A172 (cell line): ENCODE measurements at regions not wholly inside any gene's neighbourhood (a gene's known extent, or its start where the extent isn't known, plus 50 kb on each side); places are given as distances from the start of the nearest gene placed in this dataset.

Experiments
- DNase-seq: peaks from one replicate; pipeline ENCODE4 v3.0.0-alpha.2; 2015; ENCODE audit warnings: low spot score

- DNase-seq: no peak
Measured at GRCh38 chr2:59920961-59921360, 632.5 kb downstream of the BCL11A start.

- DNase-seq: no peak
Measured at GRCh38 chr2:59920307-59920706, 633.1 kb downstream of the BCL11A start.

DNA sequence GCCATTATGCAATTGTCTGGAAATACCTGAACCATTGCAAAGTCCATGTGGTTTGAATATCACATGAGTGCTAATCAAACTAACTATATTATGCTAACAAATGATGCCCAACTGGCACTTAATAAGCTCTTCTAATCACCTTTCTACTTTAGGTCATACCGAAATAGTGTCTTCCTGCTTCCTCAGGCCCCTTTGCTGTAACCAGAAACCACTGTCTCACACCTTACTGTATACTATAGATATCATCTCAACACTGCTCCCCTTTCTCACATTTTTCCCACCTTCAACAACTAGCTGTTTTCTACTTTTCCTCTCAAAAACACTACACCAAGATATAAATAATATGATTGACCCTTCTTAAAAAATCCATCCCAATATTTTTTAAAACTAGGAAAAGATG is 633.9 kb downstream of the BCL11A start:
- no peak for DNase-seq

DNA sequence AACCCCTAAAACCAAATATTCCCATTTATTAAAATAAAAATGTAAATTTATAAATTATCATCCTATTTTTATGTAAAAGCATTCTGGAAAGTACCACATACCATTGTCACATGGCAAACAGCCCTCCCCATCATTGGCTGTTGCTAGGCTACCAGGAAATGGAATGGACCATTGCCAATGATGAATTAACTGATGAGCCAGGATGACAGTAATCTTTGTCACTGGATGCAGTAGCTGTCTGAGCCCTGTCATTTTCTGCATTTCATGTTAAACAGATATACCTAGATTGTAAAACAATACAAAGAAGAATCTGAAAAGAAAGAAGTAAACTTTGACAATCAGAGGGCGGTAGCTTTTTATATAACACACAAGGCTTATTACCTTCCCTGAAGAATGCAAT is 641.4 kb downstream of the BCL11A start:
- DNase-seq: no peak

DNA sequence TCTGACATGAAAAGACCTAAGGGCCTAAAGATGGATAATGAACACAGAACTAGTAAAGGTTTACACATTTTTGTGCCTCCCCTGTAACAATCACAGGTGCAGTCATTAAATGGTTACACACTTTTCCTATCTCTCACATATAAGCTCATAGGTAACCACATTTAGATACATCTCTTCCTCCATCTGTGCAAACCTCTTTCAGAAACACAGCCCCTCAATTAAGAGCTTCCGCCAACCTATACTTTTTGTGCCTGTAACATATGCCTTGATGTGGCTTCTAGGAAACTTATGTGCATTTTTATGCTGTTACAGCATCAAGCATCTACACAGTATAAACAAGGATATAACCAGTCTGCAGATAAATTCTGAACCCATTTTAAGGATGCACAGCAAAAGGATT is 643.3 kb downstream of the BCL11A start:
- no peak for DNase-seq

GRCh38 chr2:59909147-59909546 is 644.3 kb downstream of the BCL11A start:
- DNase-seq: no peak

DNA sequence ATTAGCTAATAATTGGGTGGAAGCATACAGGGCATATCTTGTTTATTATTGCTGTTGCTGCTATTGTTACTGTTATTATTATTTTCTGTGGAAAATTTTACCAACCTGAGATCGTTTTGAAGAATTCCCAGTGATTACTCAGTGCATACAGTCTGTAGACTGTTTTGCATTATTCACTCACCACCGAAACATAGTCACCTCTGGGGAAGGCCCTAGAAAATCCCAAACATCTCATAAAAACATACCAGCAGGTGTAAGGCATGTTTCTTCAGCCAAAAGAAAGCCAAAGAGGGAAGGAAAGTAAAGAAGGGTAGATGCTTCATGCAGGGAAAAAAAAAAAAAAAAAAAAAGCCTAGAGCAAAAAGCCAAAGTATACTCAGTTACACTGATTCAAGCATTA is 647.7 kb downstream of the BCL11A start:
- DNase-seq: no peak

DNA sequence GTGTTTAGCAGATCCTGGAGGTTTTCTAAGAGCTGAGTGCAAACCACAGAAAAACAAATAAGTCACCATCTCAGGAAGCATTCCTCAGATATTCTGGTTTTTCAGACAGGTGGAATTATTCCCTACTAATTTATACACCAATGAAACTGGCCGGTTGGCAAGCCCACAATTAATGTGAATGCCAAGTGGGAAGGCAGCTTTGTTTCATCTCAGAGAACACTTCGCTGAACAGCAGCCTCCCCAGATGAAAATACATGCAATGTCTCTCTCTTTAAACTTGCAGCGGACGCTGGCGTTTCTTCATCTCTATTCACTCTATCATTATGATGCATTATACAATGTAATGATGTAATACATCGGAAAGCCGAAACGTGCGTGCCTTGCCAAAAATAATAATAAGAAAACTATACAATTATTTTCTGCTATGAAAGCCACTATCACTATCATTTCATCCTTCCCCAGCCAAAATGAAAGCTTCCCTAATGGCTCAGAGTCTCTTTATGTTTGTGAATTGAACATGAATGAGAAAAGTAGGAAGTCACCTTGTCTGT is 649.4 kb downstream of the BCL11A start:
- DNase-seq: no peak

DNA sequence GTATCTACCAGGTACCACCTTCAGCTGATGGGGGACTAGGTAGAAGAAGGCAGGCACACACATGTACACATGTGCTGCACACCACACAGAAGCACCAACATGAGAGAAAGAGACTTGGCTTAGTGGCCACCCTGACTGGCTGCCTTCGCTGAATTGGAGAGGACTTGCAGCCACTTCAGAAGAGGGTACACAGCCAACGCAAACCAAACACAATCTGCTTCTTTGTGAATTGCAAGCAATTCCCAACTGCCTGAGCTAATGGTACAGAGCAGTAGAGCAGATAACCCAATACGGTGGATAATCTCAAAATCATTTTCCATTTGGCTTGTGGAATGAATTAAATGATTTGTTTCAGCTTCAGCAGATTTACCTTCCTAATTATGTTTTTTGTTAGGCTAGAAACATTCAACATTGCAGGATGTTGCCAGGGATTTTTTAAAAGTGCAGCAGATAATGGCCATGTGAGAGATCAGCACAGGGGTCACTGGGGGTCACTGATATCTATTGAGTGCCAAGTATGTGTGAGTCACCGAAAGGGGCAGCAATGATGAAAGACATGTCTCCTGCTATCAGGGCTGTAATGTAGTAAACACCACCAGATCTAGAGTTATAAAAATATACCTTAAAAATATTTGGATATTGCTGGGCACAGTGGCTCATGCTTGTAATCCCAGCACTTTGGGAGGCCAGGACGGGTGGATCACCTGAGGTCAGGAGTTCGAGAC is 652.6 kb downstream of the BCL11A start:
- DNase-seq: no peak

DNA sequence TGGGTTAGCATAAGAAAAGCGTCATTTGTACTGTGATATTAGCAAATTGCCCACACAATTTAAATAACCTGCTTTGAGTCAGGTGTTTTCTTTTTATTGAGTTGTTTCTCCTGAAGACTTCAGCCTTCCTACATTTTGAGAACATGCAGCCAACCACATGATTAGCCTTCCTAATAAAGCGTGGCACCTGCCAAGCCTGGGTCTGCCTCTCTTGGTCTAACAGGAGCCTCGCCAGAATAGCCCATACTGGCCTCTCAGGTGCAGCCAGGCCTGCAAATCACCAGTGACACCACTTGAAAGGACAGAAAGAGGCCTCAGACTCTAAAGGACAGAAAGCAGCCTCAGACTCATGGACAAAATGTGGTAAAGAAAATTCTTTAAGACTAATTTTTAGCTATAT is 653.8 kb downstream of the BCL11A start:
- no peak for DNase-seq

- no peak for DNase-seq
Measured at GRCh38 chr2:59896499-59897245, 656.8 kb downstream of the BCL11A start.

DNA sequence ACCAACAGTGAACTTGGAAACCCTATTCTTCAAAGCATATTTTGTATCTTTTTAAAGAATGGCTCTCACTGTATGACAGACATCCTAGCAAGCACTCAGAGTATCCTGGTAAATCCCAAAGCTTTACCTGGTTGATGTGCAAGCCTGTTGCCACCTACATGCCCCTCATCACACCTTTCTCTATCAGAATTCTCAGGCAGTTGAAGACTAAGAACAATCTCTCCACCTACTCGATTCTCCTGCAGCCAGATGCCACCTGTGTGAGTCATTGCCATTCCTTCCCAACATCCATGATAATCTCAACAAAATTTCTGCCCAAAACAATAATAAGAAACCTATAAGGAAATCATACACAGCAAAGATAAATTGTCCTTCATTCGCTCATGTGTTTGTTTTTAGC is 659.8 kb downstream of the BCL11A start:
- no peak for DNase-seq

GRCh38 chr2:59892398-59892797 is 661.1 kb downstream of the BCL11A start:
- DNase-seq: no peak

- DNase-seq: no peak
Measured at GRCh38 chr2:59889305-59889704, 664.1 kb downstream of the BCL11A start.

GRCh38 chr2:59888706-59889105 is 664.7 kb downstream of the BCL11A start:
- no peak for DNase-seq

GRCh38 chr2:59888015-59888414 is 665.4 kb downstream of the BCL11A start:
- no peak for DNase-seq

DNA sequence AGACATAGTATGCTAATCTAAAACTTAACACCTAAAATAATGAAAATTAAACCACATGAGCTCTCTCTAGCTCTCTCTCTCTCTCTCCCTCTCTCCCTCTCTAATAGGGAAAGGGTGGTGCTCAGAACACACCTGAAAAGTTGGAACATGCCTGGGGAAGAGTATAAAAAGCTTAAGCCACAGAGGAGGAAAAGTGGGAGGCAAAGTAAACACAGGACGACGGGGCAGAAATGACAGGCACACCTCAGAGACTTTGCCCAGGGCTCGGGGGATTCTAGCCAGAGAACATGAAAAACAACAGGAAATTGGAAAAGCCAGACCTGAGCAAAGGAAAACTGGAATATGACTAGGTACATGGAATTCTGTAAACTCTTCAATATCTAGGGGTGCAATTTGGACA is 666.1 kb downstream of the BCL11A start:
- DNase-seq: no peak

DNA sequence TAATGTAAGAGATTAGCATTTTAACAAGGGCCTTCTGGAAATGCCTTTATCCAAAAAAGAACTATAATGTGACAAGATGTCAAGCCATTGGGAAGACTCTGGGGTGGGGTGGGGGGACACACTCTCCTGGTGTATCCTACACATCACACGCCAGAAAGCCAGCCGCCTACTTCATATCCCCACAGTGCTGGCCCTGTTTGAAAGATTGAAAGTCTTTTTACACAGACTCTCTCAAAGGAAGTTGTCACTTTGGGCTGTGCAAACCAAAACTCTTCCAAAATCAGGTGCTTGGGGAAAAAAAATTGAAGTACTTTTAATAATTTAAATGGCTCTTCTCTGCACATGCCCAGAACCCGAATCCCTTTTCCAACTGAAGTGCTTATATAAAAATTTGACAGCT is 666.7 kb downstream of the BCL11A start:
- no peak for DNase-seq

DNA sequence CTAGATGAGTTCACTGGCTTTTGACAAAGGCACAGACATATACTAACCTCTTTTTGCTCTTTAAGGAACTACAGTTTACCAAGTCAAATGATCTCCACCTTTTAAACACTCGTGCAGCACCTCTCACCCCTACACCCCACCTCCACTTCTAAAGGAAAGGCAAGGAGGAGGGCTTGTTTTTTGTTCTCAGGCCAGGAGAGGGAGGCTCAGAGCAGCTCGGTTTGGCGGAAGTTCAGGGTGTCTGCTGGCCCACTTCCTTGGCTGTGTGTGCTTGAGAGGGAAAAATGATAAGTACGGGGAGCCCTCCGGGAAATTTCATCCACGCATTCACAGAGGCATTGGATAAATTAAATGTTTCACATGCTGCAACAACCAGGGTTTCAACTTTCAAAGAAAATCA is 667.9 kb downstream of the BCL11A start:
- no peak for DNase-seq

- no peak for DNase-seq
Measured at GRCh38 chr2:59884166-59884565, 669.3 kb downstream of the BCL11A start.

DNA sequence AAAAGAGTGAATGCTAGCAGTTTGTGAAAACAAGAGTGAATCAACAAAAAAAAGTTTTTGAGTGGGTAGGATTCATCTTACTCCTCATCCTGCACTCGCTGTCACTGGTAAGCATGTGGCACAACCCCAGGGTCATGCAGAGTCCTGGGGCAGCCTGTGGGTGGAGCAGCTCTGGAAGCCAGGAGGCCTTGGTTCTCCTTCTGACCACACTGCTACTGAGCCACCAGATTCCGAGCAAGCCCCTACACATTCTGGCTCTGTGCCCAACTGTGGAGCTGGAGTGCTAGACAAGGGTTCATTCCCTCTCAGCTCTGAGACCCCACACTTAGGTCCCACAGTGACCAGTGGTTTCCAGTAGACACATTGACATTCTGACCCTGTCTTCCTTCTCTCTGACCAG is 670.6 kb downstream of the BCL11A start:
- no peak for DNase-seq

DNA sequence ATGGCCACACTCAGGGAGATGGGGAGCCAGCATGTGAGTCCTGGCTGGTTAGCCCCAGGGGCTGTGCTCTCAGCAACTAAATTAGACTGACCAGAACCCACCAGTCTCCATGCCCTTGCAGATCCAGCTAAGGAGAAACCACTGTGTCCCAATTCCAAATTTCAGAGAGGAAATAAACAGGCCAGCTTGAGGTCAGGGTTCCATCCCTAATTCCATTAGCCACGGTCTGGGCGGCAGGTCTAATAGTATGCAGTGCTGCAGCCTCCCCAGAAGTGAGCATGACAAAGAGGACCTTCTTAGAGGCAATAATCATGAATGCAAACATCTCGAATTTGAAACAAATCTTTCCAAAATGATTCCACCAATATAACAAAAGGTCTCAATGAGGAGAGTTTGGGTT is 671.2 kb downstream of the BCL11A start:
- no peak for DNase-seq

DNA sequence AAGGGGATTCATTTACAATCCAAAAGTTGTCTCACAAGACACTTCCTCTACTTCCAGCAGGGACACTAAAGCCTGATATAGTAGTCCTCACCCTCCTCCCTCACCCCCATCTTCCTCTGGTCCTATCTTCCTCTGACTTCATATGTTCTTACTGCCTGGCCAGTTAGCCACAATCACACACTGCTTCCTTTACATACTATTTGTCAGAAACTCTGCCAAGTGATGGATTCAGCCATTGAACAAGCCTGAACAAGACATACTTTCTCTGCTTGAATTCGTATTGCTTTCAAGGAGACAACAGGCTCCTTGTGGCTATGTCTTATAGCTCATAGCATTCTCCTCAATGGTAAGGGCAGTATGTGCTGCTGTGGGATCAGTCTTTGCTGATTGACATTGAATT is 672.2 kb downstream of the BCL11A start:
- DNase-seq: no peak
